ENCODE measurements at regions not wholly inside any gene's neighbourhood (a gene's known extent, or its start where the extent isn't known, plus 50 kb on each side); places are given as distances from the start of the nearest gene placed in this dataset.

- TF ChIP-seq EZH2 (IDR thresholded peaks at IDR 0.05; ENCODE audit: borderline replicate concordance, low read length) (no peak), CTCF (IDR thresholded peaks at IDR 0.05; ENCODE audit: low read length) (no peak)
Measured at GRCh38 chr14:85041618-85042017, 488.3 kb upstream of the FLRT2 start.
